ENCODE measurements at regions not wholly inside any gene's neighbourhood (a gene's known extent, or its start where the extent isn't known, plus 50 kb on each side); places are given as distances from the start of the nearest gene placed in this dataset.
A peak's percentile ranks its signal among the peaks of the same experiment; 100 is the strongest.

DNA sequence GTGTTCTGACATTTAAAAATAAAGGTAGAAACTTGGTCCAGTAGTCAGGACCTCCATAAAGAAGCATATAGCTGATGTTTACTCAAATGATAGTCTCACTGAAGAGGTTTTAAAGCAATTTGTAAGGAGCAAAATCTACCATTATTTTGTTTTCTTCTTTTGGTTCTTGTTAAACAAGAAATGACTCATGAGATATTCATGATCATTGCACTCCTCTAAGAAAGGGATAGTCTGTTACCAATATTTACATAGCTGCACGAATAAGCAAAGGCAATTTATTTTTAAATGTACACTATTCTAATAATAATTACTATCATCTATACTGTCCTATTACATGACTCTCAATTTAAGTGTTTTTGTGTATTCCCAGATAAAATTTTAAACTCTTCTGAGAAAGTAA lies 397.9 kb downstream of the FAM47B start:
- no peaks in the 10 kb centered on the region for H3K36me3 ChIP-seq (ENCODE audit: control insufficient read depth in 2 of 3, insufficient read depth in 3 of 3, low read length in 3 of 3)
- H3K27ac ChIP-seq (ENCODE audit: low read depth in 2 of 2, low read length in 2 of 2), result no peak overlapping the region
- DNase-seq, result no peak
- H3K9me3 ChIP-seq (ENCODE audit: control insufficient read depth in 2 of 3, insufficient read depth in 1 of 3, low read length in 3 of 3), result no peaks in the 10 kb centered on the region
- intact Hi-C loops (cut with DNase I), result no loop called here
- H3K9ac ChIP-seq (ENCODE audit: low read length in 3 of 3), result no peak overlapping the region
- no peaks in the 10 kb centered on the region for H3K27me3 ChIP-seq (ENCODE audit: control insufficient read depth, insufficient read depth, low read length)
- no peak for TF ChIP-seq CTCF (IDR thresholded peaks at IDR 0.05; ENCODE audit: borderline replicate concordance, extremely low read depth, insufficient read depth)
- no peak for FAIRE-seq
- H3K4me1 ChIP-seq (ENCODE audit: control insufficient read depth in 2 of 3, insufficient read depth in 2 of 3, low read depth in 1 of 3, low read length in 3 of 3), result no peaks in the 10 kb centered on the region
- no peak overlapping the region for H3K4me3 ChIP-seq (ENCODE audit: low read length in 3 of 3)

DNA sequence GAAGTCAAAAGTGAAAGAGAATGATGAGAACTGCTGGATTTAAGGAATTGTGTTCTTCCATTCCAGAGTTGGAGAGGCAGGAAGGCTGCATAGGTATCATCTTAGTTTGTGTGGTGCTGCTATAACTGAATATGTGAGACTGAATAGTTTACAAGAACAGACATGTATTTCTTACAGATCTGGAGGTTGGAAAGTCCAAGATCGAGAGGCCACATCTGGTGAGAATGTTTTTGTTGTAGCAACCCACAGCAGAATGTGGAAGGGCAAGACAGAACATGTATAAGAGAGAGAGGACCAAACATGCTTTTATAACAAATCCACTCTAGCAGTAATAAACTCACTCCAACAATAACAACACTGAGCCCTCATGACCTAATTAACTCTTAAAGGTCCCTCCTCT lies 408.6 kb downstream of the FAM47B start:
- no peak overlapping the region for H3K27ac ChIP-seq (ENCODE audit: low read depth in 2 of 2, low read length in 2 of 2)
- FAIRE-seq (no peak), DNase-seq (peak in 1 of 5 donors; percentile 0)
- no peaks in the 10 kb centered on the region for H3K27me3 ChIP-seq (ENCODE audit: control insufficient read depth, insufficient read depth, low read length)
- intact Hi-C loops (cut with DNase I), result no loop called here
- no peaks in the 10 kb centered on the region for H3K36me3 ChIP-seq (ENCODE audit: control insufficient read depth in 2 of 3, insufficient read depth in 3 of 3, low read length in 3 of 3)
- H3K9me3 ChIP-seq (ENCODE audit: control insufficient read depth in 2 of 3, insufficient read depth in 1 of 3, low read length in 3 of 3), result no peaks in the 10 kb centered on the region
- no peaks in the 10 kb centered on the region for H3K4me1 ChIP-seq (ENCODE audit: control insufficient read depth in 2 of 3, insufficient read depth in 2 of 3, low read depth in 1 of 3, low read length in 3 of 3)
- no peak overlapping the region for H3K9ac ChIP-seq (ENCODE audit: low read length in 3 of 3)
- H3K4me3 ChIP-seq (ENCODE audit: low read length in 3 of 3), result no peak overlapping the region
- no peak for TF ChIP-seq CTCF (IDR thresholded peaks at IDR 0.05; ENCODE audit: borderline replicate concordance, extremely low read depth, insufficient read depth)

DNA sequence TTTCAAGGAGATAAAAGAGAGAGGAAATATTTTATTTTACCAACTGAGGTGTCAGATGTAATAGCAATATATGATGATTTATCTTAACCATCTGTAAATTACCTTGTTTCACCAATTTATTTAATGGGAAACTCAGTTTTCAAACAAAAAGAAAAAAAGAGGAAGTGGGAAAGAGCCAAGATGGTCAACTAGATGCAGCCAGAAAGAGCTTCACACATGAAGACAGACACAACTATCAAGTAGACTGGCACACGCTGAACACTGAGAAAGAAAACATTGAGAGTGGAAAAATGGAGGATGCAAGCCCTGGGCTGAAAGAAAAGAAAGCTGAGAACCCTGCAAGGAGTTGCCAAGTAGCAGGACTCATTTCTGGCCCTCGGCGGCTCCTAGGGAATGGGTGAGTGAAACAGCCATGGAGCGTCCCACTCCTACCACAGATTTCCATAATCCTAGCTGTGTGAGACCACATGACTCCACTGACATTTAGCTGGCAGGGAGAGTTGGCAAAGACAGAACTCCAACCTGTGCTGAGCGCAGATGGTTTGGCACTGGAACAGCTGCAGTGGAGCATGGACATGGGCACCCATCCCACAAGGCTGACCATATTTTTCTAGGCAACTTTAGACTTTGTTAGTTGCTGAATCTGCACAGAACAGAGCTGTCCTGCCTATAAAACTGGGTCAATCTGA lies 409.3 kb downstream of the FAM47B start:
- no peak for FAIRE-seq
- TF ChIP-seq CTCF (IDR thresholded peaks at IDR 0.05; ENCODE audit: borderline replicate concordance, extremely low read depth, insufficient read depth), result no peak

DNA sequence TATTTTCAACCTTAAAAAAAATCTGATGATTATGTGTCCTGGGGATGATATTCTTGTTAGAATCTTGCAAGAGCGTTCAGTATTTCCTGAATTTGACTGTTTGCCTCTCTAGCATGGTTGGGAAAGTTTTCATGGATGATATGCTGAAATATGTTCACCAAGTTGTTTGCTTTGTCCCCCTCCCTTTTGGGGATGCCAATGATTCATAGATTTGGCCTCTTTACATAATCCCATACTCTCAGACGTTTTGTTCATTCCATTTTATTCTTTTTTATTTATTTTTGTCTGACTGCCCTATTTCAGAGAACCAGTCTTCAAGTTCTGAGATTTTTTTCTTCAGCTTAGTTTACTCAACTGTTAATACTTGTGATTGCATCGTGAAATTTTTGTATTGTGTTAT lies 415.1 kb downstream of the FAM47B start:
- no peak for TF ChIP-seq CTCF (IDR thresholded peaks at IDR 0.05; ENCODE audit: borderline replicate concordance, extremely low read depth, insufficient read depth)
- intact Hi-C loops (cut with DNase I), result no loop called here
- FAIRE-seq, result no peak

More for the DNA sequence above, 409.3 kb downstream of the FAM47B start:
- Histone ChIP-seq H3K4me3 (ENCODE audit: low read length in 3 of 3) (no peak overlapping the region), H3K27me3 (ENCODE audit: control insufficient read depth, insufficient read depth, low read length) (no peaks in the 10 kb centered on the region), H3K9ac (ENCODE audit: low read length in 3 of 3) (no peak overlapping the region), H3K36me3 (ENCODE audit: control insufficient read depth in 2 of 3, insufficient read depth in 3 of 3, low read length in 3 of 3) (no peaks in the 10 kb centered on the region), H3K27ac (ENCODE audit: low read depth in 2 of 2, low read length in 2 of 2) (no peak overlapping the region), H3K4me1 (ENCODE audit: control insufficient read depth in 2 of 3, insufficient read depth in 2 of 3, low read depth in 1 of 3, low read length in 3 of 3) (no peaks in the 10 kb centered on the region), H3K9me3 (ENCODE audit: control insufficient read depth in 2 of 3, insufficient read depth in 1 of 3, low read length in 3 of 3) (peaks cover 0 to under 1% (median 0%) of the 10 kb centered on the region in 3 donors)
- intact Hi-C loops (cut with DNase I), result no loop called here
- DNase-seq, result peak in 1 of 5 donors; percentile 18

More for the DNA sequence above, 415.1 kb downstream of the FAM47B start:
- Histone ChIP-seq H3K9ac (ENCODE audit: low read length in 3 of 3) (no peak overlapping the region), H3K36me3 (ENCODE audit: control insufficient read depth in 2 of 3, insufficient read depth in 3 of 3, low read length in 3 of 3) (no peaks in the 10 kb centered on the region), H3K9me3 (ENCODE audit: control insufficient read depth in 2 of 3, insufficient read depth in 1 of 3, low read length in 3 of 3) (peaks cover 0 to 3% (median 0%) of the 10 kb centered on the region in 3 donors), H3K27ac (ENCODE audit: low read depth in 2 of 2, low read length in 2 of 2) (no peak overlapping the region), H3K4me3 (ENCODE audit: low read length in 3 of 3) (no peak overlapping the region), H3K27me3 (ENCODE audit: control insufficient read depth, insufficient read depth, low read length) (no peaks in the 10 kb centered on the region), H3K4me1 (ENCODE audit: control insufficient read depth in 2 of 3, insufficient read depth in 2 of 3, low read depth in 1 of 3, low read length in 3 of 3) (no peaks in the 10 kb centered on the region)
- DNase-seq, result no peak
